ENCODE measurements at regions not wholly inside any gene's neighbourhood (a gene's known extent, or its start where the extent isn't known, plus 50 kb on each side); places are given as distances from the start of the nearest gene placed in this dataset.

- TF ChIP-seq CTCF (IDR thresholded peaks at IDR 0.05; ENCODE audit: borderline replicate concordance, extremely low read depth, low read length, poor library complexity, severe bottlenecking) (no peak), EZH2 (IDR thresholded peaks at IDR 0.05; ENCODE audit: borderline replicate concordance, low read depth, low read length, severe bottlenecking) (no peak)
Observed at GRCh38 chr13:34591900-34592529, 350.1 kb upstream of the NBEA start.

Measured in DND-41 (cell line).